Naive thymus-derived CD4-positive, alpha-beta T cell (primary cell): ENCODE measurements at regions not wholly inside any gene's neighbourhood (a gene's known extent, or its start where the extent isn't known, plus 50 kb on each side); places are given as distances from the start of the nearest gene placed in this dataset.

Experiments used
- ATAC-seq: fragments of 150-1000 bp; cut with Tn5 transposase; 2 replicates; pipeline ENCODE4 v1.10.0; 2021; ENCODE audit warnings: mild to moderate bottlenecking, moderate library complexity
- CTCF ChIA-PET: fragments of 350-600 bp; sonication (Branson Sonifier 250); formaldehyde crosslinking; loops from one replicate; lab custom pipeline; 2021; ENCODE audit warnings: antibody characterized with exemption; lab: Charles Lee
- POLR2A ChIA-PET: fragments of 350-600 bp; sonication (Branson Sonifier 250); formaldehyde crosslinking; loops from one replicate; lab custom pipeline; 2021; ENCODE audit warnings: antibody characterized with exemption, inconsistent platforms; lab: Charles Lee
- DNase-seq, 9 donors: peaks; one replicate each; pipeline versions ENCODE4 v3.0.0 to v3.0.0-alpha.2; 2020 to 2022; ENCODE audit warnings: mixed read lengths in 1 of 9
- H3K27ac ChIP-seq: one replicate; pipeline ENCODE4 v1.7.0; 2013; ENCODE audit warnings: mild to moderate bottlenecking, low read depth, low read length, moderate library complexity
- H3K27me3 ChIP-seq, 2 donors: one replicate each; pipeline ENCODE4 v1.7.0; 2013; ENCODE audit warnings: low read length in 2 of 2, mild to moderate bottlenecking in 2 of 2, moderate library complexity in 2 of 2; ENCODE audit not compliant: control insufficient read depth in 2 of 2, insufficient read depth in 2 of 2
- H3K36me3 ChIP-seq, 3 experiments: 1 replicate in 2 of 3; 2 replicates in 1 of 3; pipeline ENCODE4 v1.7.0; 2013; ENCODE audit warnings: low read length in 3 of 3, mild to moderate bottlenecking in 3 of 3, moderate library complexity in 1 of 3; ENCODE audit not compliant: insufficient read depth in 3 of 3, control insufficient read depth in 2 of 3
- H3K4me1 ChIP-seq, 2 donors: one replicate each; pipeline ENCODE4 v1.7.0; 2013; ENCODE audit warnings: low read length in 2 of 2, mild to moderate bottlenecking in 2 of 2, moderate library complexity in 1 of 2; ENCODE audit not compliant: control insufficient read depth in 2 of 2, insufficient read depth in 2 of 2
- H3K4me3 ChIP-seq: 2 replicates; pipeline ENCODE4 v1.7.0; 2013; ENCODE audit warnings: mild to moderate bottlenecking, low read length
- H3K9me3 ChIP-seq, 3 experiments: 1 replicate in 2 of 3; 2 replicates in 1 of 3; pipeline ENCODE4 v1.7.0; 2013; ENCODE audit warnings: low read length in 3 of 3; ENCODE audit not compliant: control insufficient read depth in 2 of 3
- H3K27ac Mint-ChIP-seq, 9 donors: one replicate each; pipeline ENCODE4 v1.8.0; 2020 to 2022; ENCODE audit warnings: mixed read lengths in 9 of 9, mild to moderate bottlenecking in 8 of 9, moderate library complexity in 5 of 9, inconsistent platforms in 2 of 9
- H3K27me3 Mint-ChIP-seq, 5 donors: one replicate each; pipeline ENCODE4 v1.8.0; 2021 to 2022; ENCODE audit warnings: mixed read lengths in 5 of 5, mild to moderate bottlenecking in 1 of 5
- H3K36me3 Mint-ChIP-seq, 5 donors: one replicate each; pipeline ENCODE4 v1.8.0; 2020 to 2022; ENCODE audit warnings: mixed read lengths in 5 of 5, mild to moderate bottlenecking in 3 of 5, inconsistent platforms in 1 of 5
- H3K4me1 Mint-ChIP-seq, 7 donors: one replicate each; pipeline ENCODE4 v1.8.0; 2020 to 2022; ENCODE audit warnings: mixed read lengths in 7 of 7, mild to moderate bottlenecking in 3 of 7, inconsistent platforms in 1 of 7
- H3K4me3 Mint-ChIP-seq, 10 donors: one replicate each; pipeline ENCODE4 v1.8.0; 2020 to 2022; ENCODE audit warnings: mild to moderate bottlenecking in 10 of 10, mixed read lengths in 10 of 10, moderate library complexity in 6 of 10, inconsistent platforms in 2 of 10
- H3K9me3 Mint-ChIP-seq, 11 donors: one replicate each; pipeline ENCODE4 v1.8.0; 2020 to 2022; ENCODE audit warnings: mixed read lengths in 11 of 11, mild to moderate bottlenecking in 4 of 11, inconsistent platforms in 1 of 11, moderate library complexity in 1 of 11
- intact Hi-C, 2 donors: fragments of 100-400 bp; cut with micrococcal nuclease; formaldehyde crosslinking; loops; one replicate each; pipeline ENCODE4 v1.15.1; 2023

- peaks cover 0 to 5% (median 0%) of the 10 kb centered on the region in 7 donors for H3K4me1 Mint-ChIP-seq
- H3K9me3 ChIP-seq: no peaks in the 10 kb centered on the region
- ChIA-PET POLR2A (no interaction called here), CTCF (no interaction called here)
- H3K9me3 Mint-ChIP-seq: peaks cover 0 to 10% (median 2%) of the 10 kb centered on the region in 11 donors
- DNase-seq: no peak
- H3K4me3 Mint-ChIP-seq: no peak overlapping the region
- no peaks in the 10 kb centered on the region for H3K36me3 Mint-ChIP-seq
- no peak overlapping the region for H3K27ac Mint-ChIP-seq
- no peak overlapping the region for H3K4me3 ChIP-seq
- H3K4me1 ChIP-seq: no peaks in the 10 kb centered on the region
- no peak for ATAC-seq
- intact Hi-C loops: no loop called here
- peaks cover 3 to 51% (median 28%) of the 10 kb centered on the region in 5 donors for H3K27me3 Mint-ChIP-seq
- no peaks in the 10 kb centered on the region for H3K36me3 ChIP-seq
- H3K27ac ChIP-seq: no peak overlapping the region
- H3K27me3 ChIP-seq: no peaks in the 10 kb centered on the region
These were observed 345.0 kb downstream of the NPHP4 start for GRCh38 chr1:5647234-5647633.

- ATAC-seq: no peak
- no peak overlapping the region for H3K27ac Mint-ChIP-seq
- CTCF ChIA-PET: no interaction called here
These were observed 345.6 kb downstream of the NPHP4 start for GRCh38 chr1:5646486-5647149.

GRCh38 chr1:5645929-5646328 lies 346.3 kb downstream of the NPHP4 start:
- Histone ChIP-seq H3K4me1 (no peaks in the 10 kb centered on the region), H3K4me3 (no peak overlapping the region), H3K27me3 (no peaks in the 10 kb centered on the region), H3K36me3 (no peaks in the 10 kb centered on the region), H3K27ac (no peak overlapping the region), H3K9me3 (no peaks in the 10 kb centered on the region)
- ATAC-seq (no peak), DNase-seq (no peak)
- Mint-ChIP-seq H3K27ac (no peak overlapping the region), H3K4me1 (peaks cover 0 to 8% (median 0%) of the 10 kb centered on the region in 7 donors), H3K9me3 (peaks cover 0 to 10% (median 2%) of the 10 kb centered on the region in 11 donors), H3K4me3 (no peak overlapping the region), H3K36me3 (no peaks in the 10 kb centered on the region), H3K27me3 (peaks cover 3 to 51% (median 29%) of the 10 kb centered on the region in 5 donors)
- POLR2A ChIA-PET: no interaction called here
- intact Hi-C loops: no loop called here
- CTCF ChIA-PET: no interaction called here

More at GRCh38 chr1:5646486-5647149, 345.6 kb downstream of the NPHP4 start:
- DNase-seq: no peak
- peaks cover 0 to 10% (median 2%) of the 10 kb centered on the region in 11 donors for H3K9me3 Mint-ChIP-seq
- intact Hi-C loops: no loop called here
- H3K4me3 Mint-ChIP-seq: no peak overlapping the region
- peaks cover 3 to 51% (median 31%) of the 10 kb centered on the region in 5 donors for H3K27me3 Mint-ChIP-seq
- Histone ChIP-seq H3K27ac (no peak overlapping the region), H3K9me3 (no peaks in the 10 kb centered on the region), H3K4me1 (no peaks in the 10 kb centered on the region), H3K4me3 (no peak overlapping the region), H3K27me3 (no peaks in the 10 kb centered on the region), H3K36me3 (no peaks in the 10 kb centered on the region)
- H3K36me3 Mint-ChIP-seq: no peaks in the 10 kb centered on the region
- H3K4me1 Mint-ChIP-seq: peaks cover 0 to 7% (median 0%) of the 10 kb centered on the region in 7 donors
- POLR2A ChIA-PET: no interaction called here

GRCh38 chr1:5645135-5645399 lies 347.2 kb downstream of the NPHP4 start:
- Histone ChIP-seq H3K27ac (no peak overlapping the region), H3K27me3 (no peaks in the 10 kb centered on the region), H3K36me3 (no peaks in the 10 kb centered on the region), H3K9me3 (no peaks in the 10 kb centered on the region), H3K4me3 (no peak overlapping the region), H3K4me1 (no peaks in the 10 kb centered on the region)
- Mint-ChIP-seq H3K4me1 (peaks cover 0 to 9% (median 0%) of the 10 kb centered on the region in 7 donors), H3K9me3 (peaks cover 0 to 10% (median 2%) of the 10 kb centered on the region in 11 donors), H3K4me3 (no peak overlapping the region), H3K36me3 (no peaks in the 10 kb centered on the region), H3K27ac (no peak overlapping the region), H3K27me3 (peaks cover 3 to 51% (median 26%) of the 10 kb centered on the region in 5 donors)
- intact Hi-C loops: no loop called here
- POLR2A ChIA-PET: no interaction called here
- CTCF ChIA-PET: no interaction called here
- no peak for ATAC-seq
- DNase-seq: no peak

GRCh38 chr1:5644281-5645134 lies 347.7 kb downstream of the NPHP4 start:
- Histone ChIP-seq H3K9me3 (no peaks in the 10 kb centered on the region), H3K27me3 (no peaks in the 10 kb centered on the region), H3K4me1 (no peaks in the 10 kb centered on the region), H3K27ac (no peak overlapping the region), H3K4me3 (no peak overlapping the region), H3K36me3 (no peaks in the 10 kb centered on the region)
- POLR2A ChIA-PET: no interaction called here
- H3K36me3 Mint-ChIP-seq: no peaks in the 10 kb centered on the region
- peaks cover 0 to 10% (median 2%) of the 10 kb centered on the region in 11 donors for H3K9me3 Mint-ChIP-seq
- H3K27me3 Mint-ChIP-seq: peaks cover 3 to 47% (median 30%) of the 10 kb centered on the region in 5 donors
- CTCF ChIA-PET: interaction anchor here (0.6 kb wide), 1 partner anchor 96 kb away, joined by 5 read pairs; no protein-coding TSS in a partner anchor
- DNase-seq (no peak), ATAC-seq (no peak)
- intact Hi-C loops: no loop called here
- no peak overlapping the region for H3K27ac Mint-ChIP-seq
- no peak overlapping the region for H3K4me3 Mint-ChIP-seq
- peaks cover 0 to 9% (median 0%) of the 10 kb centered on the region in 7 donors for H3K4me1 Mint-ChIP-seq

GRCh38 chr1:5643360-5644107 lies 348.7 kb downstream of the NPHP4 start:
- H3K9me3 Mint-ChIP-seq: peaks cover 0 to 10% (median 3%) of the 10 kb centered on the region in 11 donors
- Histone ChIP-seq H3K9me3 (no peaks in the 10 kb centered on the region), H3K27ac (no peak overlapping the region), H3K36me3 (no peaks in the 10 kb centered on the region), H3K4me1 (no peaks in the 10 kb centered on the region), H3K4me3 (no peak overlapping the region), H3K27me3 (no peaks in the 10 kb centered on the region)
- ATAC-seq: no peak
- H3K4me3 Mint-ChIP-seq: no peak overlapping the region
- no peaks in the 10 kb centered on the region for H3K36me3 Mint-ChIP-seq
- ChIA-PET CTCF (no interaction called here), POLR2A (interaction anchor here (0.7 kb wide), 1 partner anchor 561 kb away, joined by 3 read pairs; no protein-coding TSS in a partner anchor)
- no peak overlapping the region for H3K27ac Mint-ChIP-seq
- H3K4me1 Mint-ChIP-seq: peaks cover 0 to 9% (median 0%) of the 10 kb centered on the region in 7 donors
- peaks cover 3 to 53% (median 31%) of the 10 kb centered on the region in 5 donors for H3K27me3 Mint-ChIP-seq
- DNase-seq: no peak
- intact Hi-C loops: no loop called here
